ENCODE measurements at regions not wholly inside any gene's neighbourhood (a gene's known extent, or its start where the extent isn't known, plus 50 kb on each side); places are given as distances from the start of the nearest gene placed in this dataset.
"Not testable (repeated sequence)": the region's sequence is repeated elsewhere in the genome, so short reads cannot be mapped to it uniquely, and the experiment has no call there.

DNA sequence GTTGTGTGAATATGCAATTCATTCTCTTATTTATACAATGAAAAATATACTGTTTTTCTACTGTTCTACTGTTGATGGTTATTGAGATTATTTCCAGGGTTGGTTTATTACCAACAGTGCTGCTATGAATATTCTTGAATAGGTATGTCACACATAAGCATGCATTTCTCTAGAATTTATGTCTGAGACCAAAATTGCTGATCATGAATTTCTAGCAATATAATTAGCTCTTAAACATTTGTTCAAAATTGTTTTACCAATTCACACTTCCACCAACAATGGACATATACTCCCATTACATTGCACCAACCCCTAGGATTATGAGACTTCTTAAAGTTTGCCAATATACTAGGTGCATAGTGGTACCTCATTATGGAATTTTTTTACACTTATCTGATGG, 164.1 kb upstream of the KCNQ5 start:
- Histone ChIP-seq H3K36me3 (replicated peaks) (no peaks in the 10 kb centered on the region), H3K9me3 (no peaks in the 10 kb centered on the region), H3K27me3 (ENCODE audit: low read depth) (no peaks in the 10 kb centered on the region), H3K4me3 (no peak overlapping the region), H3K4me1 (no peaks in the 10 kb centered on the region)
- DNase-seq (ENCODE audit: low spot score in 2 of 2): no peak
- in situ Hi-C loops (cut with MboI; ENCODE audit: low sequenced_read_pairs): no loop called here

DNA sequence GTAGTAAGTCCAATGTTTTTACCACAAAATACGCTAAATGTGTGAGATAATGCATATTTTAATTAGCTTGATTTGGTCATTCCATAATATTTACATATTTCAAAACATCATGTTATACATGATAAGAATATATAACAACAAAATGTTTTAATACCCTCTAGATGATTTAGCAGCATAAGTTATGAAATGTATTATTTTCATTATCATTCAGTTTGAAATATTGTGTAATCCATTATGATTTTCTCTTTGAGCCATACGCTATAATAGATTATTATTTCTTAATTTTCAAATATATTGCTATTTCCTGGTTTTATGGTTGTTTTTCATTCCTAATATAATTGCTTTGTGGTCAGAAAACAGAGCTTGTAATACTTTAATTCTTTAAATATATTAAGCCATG, 163.3 kb upstream of the KCNQ5 start:
- no peak for DNase-seq (ENCODE audit: low spot score in 2 of 2)
- no peaks in the 10 kb centered on the region for H3K4me1 ChIP-seq
- in situ Hi-C loops (cut with MboI; ENCODE audit: low sequenced_read_pairs): no loop called here
- no peaks in the 10 kb centered on the region for H3K36me3 ChIP-seq (replicated peaks)
- no peaks in the 10 kb centered on the region for H3K9me3 ChIP-seq
- no peaks in the 10 kb centered on the region for H3K27me3 ChIP-seq (ENCODE audit: low read depth)
- H3K4me3 ChIP-seq: no peak overlapping the region

DNA sequence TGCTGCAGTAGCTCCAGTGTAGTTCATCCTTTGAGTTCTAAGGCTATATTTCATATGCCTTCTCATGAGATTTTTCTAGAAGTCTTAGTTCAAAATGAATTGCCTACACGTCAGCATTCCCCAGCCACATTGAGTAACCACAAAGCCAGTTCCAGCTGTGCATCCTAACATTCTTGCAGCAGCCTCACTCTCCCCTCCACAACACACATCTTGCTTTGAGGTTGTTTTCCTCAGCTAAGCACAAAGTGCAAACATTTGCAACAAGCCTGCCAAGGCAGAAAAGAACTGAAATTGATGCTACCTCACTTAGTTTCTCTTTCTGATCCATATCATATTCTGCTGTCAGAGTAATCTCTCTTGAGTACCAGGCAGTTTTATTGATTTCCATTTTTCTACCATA, 160.7 kb upstream of the KCNQ5 start:
- H3K36me3 ChIP-seq (replicated peaks): no peaks in the 10 kb centered on the region
- H3K9me3 ChIP-seq: no peaks in the 10 kb centered on the region
- in situ Hi-C loops (cut with MboI; ENCODE audit: low sequenced_read_pairs): no loop called here

DNA sequence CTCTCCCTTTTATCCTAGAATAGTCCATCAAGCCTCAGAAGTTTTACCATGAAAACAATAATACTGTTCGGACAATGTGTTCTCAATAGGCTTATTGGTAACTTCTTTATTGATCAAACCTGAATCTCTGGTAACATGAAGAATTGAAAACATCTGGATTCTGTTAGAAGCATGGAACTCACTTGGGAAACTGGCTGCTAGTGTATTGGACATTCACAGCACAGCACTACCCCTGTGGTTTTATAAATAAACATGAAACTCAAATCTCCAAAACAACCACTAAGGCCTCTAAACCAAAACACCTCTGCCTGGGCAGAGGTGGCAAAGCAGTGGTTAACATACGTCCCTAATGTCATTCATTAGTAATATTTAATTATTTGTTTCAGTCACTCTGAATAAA, 157.6 kb upstream of the KCNQ5 start:
- no peak for DNase-seq (ENCODE audit: low spot score in 2 of 2)
- Histone ChIP-seq H3K4me3 (no peak overlapping the region), H3K27me3 (ENCODE audit: low read depth) (no peaks in the 10 kb centered on the region), H3K36me3 (replicated peaks) (no peaks in the 10 kb centered on the region), H3K9me3 (no peaks in the 10 kb centered on the region), H3K4me1 (no peaks in the 10 kb centered on the region)
- in situ Hi-C loops (cut with MboI; ENCODE audit: low sequenced_read_pairs): no loop called here

More for the DNA sequence above, 160.7 kb upstream of the KCNQ5 start:
- H3K4me1 ChIP-seq: no peaks in the 10 kb centered on the region
- no peak for DNase-seq (ENCODE audit: low spot score in 2 of 2)
- no peaks in the 10 kb centered on the region for H3K27me3 ChIP-seq (ENCODE audit: low read depth)
- H3K4me3 ChIP-seq: no peak overlapping the region

DNA sequence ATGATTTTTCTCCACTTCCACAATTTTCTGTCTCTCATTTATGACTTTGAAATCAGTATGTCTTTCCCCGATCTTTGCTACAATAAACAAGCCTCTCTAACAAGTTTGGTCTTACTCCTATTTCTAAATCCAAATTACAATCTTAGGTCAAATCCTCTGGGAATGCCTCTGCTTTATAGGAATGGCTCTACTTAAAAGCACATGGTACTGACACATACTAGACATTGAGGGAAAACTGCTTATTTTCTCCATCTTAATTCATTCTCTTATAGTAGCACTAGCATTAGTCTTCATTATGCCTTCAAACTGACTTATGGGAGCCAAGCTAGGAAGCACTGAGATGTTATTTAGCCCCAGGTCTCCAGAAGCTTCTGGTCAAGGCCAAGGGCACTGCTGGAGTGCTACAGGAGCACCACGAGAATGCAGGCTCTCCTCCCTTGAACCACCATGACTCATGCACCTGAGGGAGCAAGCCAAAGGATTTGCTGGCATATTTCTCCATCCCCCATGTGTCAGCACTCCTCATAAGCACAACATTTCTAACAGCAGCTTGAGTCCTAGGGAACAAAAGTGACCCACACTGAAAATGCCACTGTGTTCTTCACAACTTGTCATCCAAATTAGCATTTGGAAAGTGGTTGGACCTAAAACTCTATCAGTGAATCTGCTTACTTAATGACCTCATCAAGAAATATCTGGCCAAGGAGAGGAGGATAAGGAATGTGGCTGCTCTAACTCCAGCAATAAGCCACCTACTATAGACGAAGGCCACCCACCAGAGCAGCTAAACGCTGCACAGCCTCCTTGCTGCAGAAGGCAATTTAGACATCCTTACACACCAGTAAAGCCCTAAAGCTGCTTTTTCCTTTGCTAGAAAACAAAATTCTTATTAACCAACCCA, 156.8 kb upstream of the KCNQ5 start:
- H3K36me3 ChIP-seq (replicated peaks): no peaks in the 10 kb centered on the region
- in situ Hi-C loops (cut with MboI; ENCODE audit: low sequenced_read_pairs): no loop called here

DNA sequence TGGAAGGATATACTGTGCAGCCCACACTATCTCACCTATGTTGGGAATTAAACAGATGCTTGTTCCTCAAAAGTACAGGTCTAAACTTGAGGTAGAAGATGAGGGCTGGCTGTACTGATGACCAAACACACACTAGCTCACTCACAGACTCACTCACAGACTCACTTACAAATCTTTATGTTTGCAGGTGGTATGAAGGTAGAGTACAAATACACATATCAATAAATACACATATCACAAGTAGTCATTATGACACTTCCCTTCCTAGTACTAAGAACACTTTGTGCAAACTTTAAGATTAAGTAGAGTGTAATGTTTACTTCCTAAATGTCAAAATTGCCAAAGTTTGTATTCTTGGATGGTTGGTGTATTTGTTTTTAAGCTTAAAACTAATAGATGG, 155.4 kb upstream of the KCNQ5 start:
- no peaks in the 10 kb centered on the region for H3K4me1 ChIP-seq
- no peak overlapping the region for H3K4me3 ChIP-seq
- no peaks in the 10 kb centered on the region for H3K9me3 ChIP-seq
- H3K27me3 ChIP-seq (ENCODE audit: low read depth): no peaks in the 10 kb centered on the region
- in situ Hi-C loops (cut with MboI; ENCODE audit: low sequenced_read_pairs): no loop called here
- DNase-seq (ENCODE audit: low spot score in 2 of 2): no peak
- H3K36me3 ChIP-seq (replicated peaks): no peaks in the 10 kb centered on the region

More for the DNA sequence above, 156.8 kb upstream of the KCNQ5 start:
- DNase-seq (ENCODE audit: low spot score in 2 of 2): no peak
- Histone ChIP-seq H3K4me3 (no peak overlapping the region), H3K27me3 (ENCODE audit: low read depth) (no peaks in the 10 kb centered on the region), H3K4me1 (no peaks in the 10 kb centered on the region), H3K9me3 (no peaks in the 10 kb centered on the region)

DNA sequence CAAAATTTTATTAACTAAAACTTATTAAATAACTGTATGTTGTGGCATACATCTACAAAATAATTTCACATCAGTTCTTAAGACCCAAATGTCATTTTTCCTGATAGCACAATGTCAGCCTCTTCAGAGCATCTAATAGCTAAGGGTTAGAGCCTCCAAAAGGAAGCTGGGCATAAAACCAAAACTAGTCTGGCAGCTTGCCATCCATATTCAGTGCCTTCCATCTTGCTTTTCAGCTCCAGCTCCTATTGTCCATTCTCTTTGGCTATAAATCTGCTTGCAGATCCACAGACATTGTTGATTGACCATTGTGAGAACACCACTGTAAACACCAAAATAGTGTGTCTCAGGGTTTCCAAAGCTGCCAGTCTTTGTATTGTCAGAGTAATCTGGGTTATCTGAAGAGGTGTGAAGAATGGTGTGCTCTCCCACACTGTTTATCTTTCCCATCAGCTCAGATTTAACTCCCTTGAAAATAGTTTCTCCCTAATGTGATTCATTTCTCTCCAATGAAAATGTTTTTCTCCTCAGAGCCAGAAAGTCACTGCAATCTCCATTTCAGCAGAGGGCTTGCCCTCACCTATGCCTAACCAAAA, 154.8 kb upstream of the KCNQ5 start:
- DNase-seq (ENCODE audit: low spot score in 2 of 2): no peak
- H3K9me3 ChIP-seq: no peaks in the 10 kb centered on the region
- H3K4me3 ChIP-seq: no peak overlapping the region
- in situ Hi-C loops (cut with MboI; ENCODE audit: low sequenced_read_pairs): no loop called here
- no peaks in the 10 kb centered on the region for H3K4me1 ChIP-seq
- H3K36me3 ChIP-seq (replicated peaks): no peaks in the 10 kb centered on the region
- no peaks in the 10 kb centered on the region for H3K27me3 ChIP-seq (ENCODE audit: low read depth)

DNA sequence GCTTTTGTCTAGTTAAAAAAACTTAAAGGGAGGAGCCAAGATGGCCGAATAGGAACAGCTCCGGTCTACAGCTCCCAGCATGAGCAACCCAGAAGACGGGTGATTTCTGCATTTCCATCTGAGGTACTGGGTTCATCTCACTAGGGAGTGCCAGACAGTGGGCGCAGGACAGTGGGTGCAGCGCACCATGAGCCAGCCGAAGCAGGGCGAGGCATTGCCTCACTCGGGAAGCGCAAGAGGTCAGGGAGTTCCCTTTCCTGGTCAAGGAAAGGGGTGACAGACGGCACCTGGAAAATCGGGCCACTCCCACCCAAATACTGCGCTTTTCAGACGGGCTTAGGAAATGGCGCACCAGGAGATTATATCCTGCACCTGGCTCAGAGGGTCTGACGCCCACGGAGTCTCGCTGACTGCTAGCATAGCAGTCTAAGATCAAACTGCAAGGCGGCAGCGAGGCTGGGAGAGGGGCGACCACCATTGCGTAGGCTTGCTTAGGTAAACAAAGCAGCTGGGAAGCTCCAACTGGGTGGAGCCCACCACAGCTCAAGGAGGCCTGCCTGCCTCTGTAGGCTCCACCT, 152.4 kb upstream of the KCNQ5 start:
- H3K36me3 ChIP-seq (replicated peaks); DNase-seq (ENCODE audit: low spot score in 2 of 2); H3K9me3 ChIP-seq; in situ Hi-C loops (cut with MboI; ENCODE audit: low sequenced_read_pairs); H3K27me3 ChIP-seq (ENCODE audit: low read depth); H3K4me1 ChIP-seq; H3K4me3 ChIP-seq: not testable (repeated sequence)

DNA sequence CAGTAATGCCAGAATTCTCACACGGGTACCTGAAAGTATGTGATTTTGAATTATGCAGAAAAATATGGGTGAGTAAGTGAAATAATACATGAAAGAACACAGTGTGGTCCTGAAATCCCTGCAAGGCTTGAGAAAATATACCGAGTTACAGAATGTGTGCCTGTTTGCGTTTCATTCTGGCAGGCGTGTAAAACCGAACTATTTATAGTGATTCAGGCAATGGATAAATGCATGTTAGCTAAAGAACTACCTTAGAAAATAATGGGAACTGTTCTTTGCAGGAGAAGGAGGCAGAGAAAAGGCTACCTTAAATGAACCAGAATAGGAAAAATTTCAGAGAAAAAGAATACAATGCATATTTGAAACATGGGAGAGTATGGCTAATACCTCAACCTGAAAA, 145.8 kb upstream of the KCNQ5 start:
- H3K27me3 ChIP-seq (ENCODE audit: low read depth): no peaks in the 10 kb centered on the region
- no peak for DNase-seq (ENCODE audit: low spot score in 2 of 2)
- no peaks in the 10 kb centered on the region for H3K36me3 ChIP-seq (replicated peaks)
- H3K9me3 ChIP-seq: no peaks in the 10 kb centered on the region
- no peak overlapping the region for H3K4me3 ChIP-seq
- in situ Hi-C loops (cut with MboI; ENCODE audit: low sequenced_read_pairs): no loop called here
- H3K4me1 ChIP-seq: no peaks in the 10 kb centered on the region

DNA sequence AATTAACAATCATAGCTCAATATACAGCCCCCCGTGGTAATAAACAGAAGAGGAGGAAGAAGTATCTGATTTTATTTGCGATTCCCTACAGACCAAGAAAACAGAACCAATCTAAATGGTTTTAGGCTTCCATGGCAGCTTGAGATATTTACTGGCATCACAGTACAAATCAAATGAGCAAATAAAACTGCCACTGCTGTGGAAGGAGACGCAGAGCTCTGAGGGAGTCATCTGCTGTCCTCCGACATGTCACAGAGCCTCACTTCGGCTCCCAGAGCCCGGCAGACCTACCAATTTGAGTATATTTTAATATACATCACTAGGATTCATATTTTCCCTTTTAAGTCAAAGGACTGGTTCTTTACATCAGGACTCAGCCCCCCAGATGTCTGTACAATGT, 145.2 kb upstream of the KCNQ5 start:
- Histone ChIP-seq H3K9me3 (no peaks in the 10 kb centered on the region), H3K36me3 (replicated peaks) (no peaks in the 10 kb centered on the region), H3K4me1 (no peaks in the 10 kb centered on the region), H3K4me3 (no peak overlapping the region), H3K27me3 (ENCODE audit: low read depth) (no peaks in the 10 kb centered on the region)
- no peak for DNase-seq (ENCODE audit: low spot score in 2 of 2)
- in situ Hi-C loops (cut with MboI; ENCODE audit: low sequenced_read_pairs): no loop called here

DNA sequence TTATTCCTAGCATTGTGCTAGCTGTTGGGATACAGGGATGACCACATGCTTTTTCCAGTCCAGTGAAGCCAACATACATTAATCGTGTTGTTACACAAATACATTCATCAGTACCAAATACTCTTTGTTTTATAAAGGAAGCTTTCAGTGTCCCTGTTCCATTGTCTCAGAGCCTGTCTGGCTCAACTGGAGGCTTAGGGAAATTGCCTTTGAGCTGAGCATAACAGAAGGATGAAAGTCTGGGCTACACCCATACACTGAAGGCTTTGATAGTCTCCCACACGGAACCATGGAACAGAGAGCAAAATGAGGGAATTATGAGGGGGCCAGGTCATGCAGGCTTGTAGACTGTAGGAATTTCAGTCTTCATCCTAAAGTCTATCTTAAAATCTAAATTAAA, 126.4 kb upstream of the KCNQ5 start:
- no peaks in the 10 kb centered on the region for H3K27me3 ChIP-seq (ENCODE audit: low read depth)
- no peaks in the 10 kb centered on the region for H3K4me1 ChIP-seq
- in situ Hi-C loops (cut with MboI; ENCODE audit: low sequenced_read_pairs): no loop called here
- H3K9me3 ChIP-seq: no peaks in the 10 kb centered on the region
- H3K36me3 ChIP-seq (replicated peaks): no peaks in the 10 kb centered on the region
- H3K4me3 ChIP-seq: no peak overlapping the region
- DNase-seq (ENCODE audit: low spot score in 2 of 2): no peak

DNA sequence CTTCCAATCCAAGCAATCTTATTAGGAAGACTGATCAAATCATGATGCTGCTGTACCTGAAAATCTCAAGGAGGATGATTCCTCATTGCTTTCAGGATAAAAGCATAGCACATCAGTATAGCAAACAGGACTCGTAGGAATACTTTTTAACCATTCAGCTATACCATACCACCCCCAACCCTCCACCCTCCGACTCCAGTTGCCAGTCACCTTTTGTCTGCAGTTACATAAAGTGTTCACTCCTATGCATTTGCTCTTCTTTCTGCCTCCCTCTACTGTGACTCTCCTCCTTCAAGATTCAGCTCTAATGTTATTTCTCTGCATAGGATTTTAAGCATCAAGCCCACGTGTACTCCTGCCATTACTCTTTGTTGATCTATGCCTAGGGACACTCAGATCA, 124.7 kb upstream of the KCNQ5 start:
- Histone ChIP-seq H3K36me3 (replicated peaks) (no peaks in the 10 kb centered on the region), H3K4me1 (no peaks in the 10 kb centered on the region), H3K4me3 (no peak overlapping the region), H3K9me3 (no peaks in the 10 kb centered on the region), H3K27me3 (ENCODE audit: low read depth) (no peaks in the 10 kb centered on the region)
- in situ Hi-C loops (cut with MboI; ENCODE audit: low sequenced_read_pairs): no loop called here
- no peak for DNase-seq (ENCODE audit: low spot score in 2 of 2)

DNA sequence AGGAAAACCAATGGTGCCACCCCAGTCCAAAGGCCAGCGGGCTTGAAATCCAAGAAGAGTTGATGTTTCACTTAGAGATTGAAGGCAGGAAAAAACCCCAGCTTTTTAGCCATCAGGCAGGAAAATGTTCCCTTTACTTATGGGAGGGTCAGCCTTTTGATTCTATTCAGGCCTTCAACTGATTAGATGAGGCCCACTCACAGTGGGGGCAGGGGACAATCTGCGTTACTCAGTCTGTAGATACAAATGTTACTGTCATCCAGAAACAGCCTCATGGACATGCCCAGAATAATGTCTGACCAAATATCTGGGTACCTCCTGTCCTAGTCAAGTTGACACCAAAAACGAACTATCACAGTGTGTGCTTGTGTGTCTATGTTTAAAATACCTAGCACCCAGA, 121.2 kb upstream of the KCNQ5 start:
- Histone ChIP-seq H3K9me3 (no peaks in the 10 kb centered on the region), H3K4me3 (no peak overlapping the region), H3K36me3 (replicated peaks) (no peaks in the 10 kb centered on the region), H3K27me3 (ENCODE audit: low read depth) (no peaks in the 10 kb centered on the region), H3K4me1 (no peaks in the 10 kb centered on the region)
- in situ Hi-C loops (cut with MboI; ENCODE audit: low sequenced_read_pairs): no loop called here
- DNase-seq (ENCODE audit: low spot score in 2 of 2): no peak

DNA sequence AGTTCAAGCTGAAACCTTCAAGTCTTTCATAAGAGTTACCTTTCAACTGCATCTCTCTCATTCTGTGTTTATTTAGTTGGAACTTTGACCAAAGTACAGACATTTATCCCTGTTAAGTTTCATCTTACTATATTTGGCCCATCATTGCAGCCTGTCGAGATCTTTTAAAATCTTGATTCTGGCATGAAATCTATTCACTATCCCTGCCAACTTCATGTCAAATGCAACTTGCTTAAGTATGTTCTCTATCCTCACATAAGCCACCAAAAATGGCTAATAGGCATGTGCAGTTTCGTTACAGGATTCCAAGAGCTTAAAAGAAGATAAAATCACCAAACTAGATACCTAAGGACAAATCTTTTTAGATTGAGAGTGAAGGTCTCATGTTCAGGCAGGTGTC, 117.5 kb upstream of the KCNQ5 start:
- Histone ChIP-seq H3K4me3 (no peak overlapping the region), H3K36me3 (replicated peaks) (no peaks in the 10 kb centered on the region), H3K4me1 (no peaks in the 10 kb centered on the region), H3K27me3 (ENCODE audit: low read depth) (no peaks in the 10 kb centered on the region), H3K9me3 (no peaks in the 10 kb centered on the region)
- no peak for DNase-seq (ENCODE audit: low spot score in 2 of 2)
- in situ Hi-C loops (cut with MboI; ENCODE audit: low sequenced_read_pairs): no loop called here
